ENCODE measurements at regions not wholly inside any gene's neighbourhood (a gene's known extent, or its start where the extent isn't known, plus 50 kb on each side); places are given as distances from the start of the nearest gene placed in this dataset.

- no peak for DNase-seq (ENCODE audit: extremely low read depth, low read depth)
Measured at GRCh38 chr5:173689171-173689736, 72.8 kb upstream of the BOD1 start.

GRCh38 chr5:173689737-173690360, 73.4 kb upstream of the BOD1 start:
- no peak for DNase-seq (ENCODE audit: extremely low read depth, low read depth)

- no peak for DNase-seq (ENCODE audit: extremely low read depth, low read depth)
Measured at GRCh38 chr5:173691931-173692330, 75.5 kb upstream of the BOD1 start.

DNA sequence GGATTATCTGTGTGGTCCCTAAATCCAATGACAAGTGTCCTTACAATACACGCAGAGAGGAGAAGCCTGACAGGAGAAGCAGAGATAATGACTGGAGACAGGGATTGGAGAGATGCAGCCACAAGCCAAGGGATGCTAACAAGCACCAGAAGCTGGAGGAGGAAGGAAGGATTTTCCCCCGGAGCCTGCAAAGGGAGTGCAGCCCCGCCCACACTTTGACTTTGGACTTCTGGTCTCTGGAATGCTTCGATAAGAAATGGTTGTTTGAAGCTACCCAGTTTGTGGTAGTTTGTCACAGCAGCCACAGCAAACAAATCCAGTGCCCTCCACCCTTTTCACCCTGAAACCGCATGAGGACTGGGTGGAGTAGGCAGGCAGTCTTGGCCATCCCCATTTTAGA, 77.2 kb upstream of the BOD1 start:
- DNase-seq (ENCODE audit: extremely low read depth, low read depth) = no peak

- DNase-seq (ENCODE audit: extremely low read depth, low read depth) = no peak
Measured at GRCh38 chr5:173696216-173696615, 79.8 kb upstream of the BOD1 start.

GRCh38 chr5:173697931-173698579, 81.6 kb upstream of the BOD1 start:
- DNase-seq (ENCODE audit: extremely low read depth, low read depth) = no peak

GRCh38 chr5:173699966-173700365, 83.5 kb upstream of the BOD1 start:
- no peak for DNase-seq (ENCODE audit: extremely low read depth, low read depth)

DNA sequence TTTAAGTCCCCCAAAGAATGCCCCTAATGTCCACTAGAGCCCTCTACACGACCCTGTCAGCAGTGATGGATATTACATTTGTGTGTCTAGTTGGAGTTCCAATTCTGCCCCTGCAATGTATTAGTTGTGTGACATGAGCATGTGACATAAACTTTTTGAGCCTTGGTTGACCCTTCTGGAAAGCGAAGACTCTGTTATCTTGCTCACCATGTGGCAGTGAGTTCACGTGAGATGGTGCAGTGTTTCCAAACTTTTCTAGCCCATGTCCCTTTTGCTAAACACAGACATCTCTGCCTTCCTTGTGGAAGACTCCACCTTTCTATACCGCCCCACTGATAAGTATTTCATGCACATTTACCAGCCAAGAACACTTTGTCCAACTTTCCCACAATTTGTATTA, 87.0 kb upstream of the BOD1 start:
- DNase-seq (ENCODE audit: extremely low read depth, low read depth) = no peak

GRCh38 chr5:173704615-173705511, 88.4 kb upstream of the BOD1 start:
- no peak for DNase-seq (ENCODE audit: extremely low read depth, low read depth)

DNA sequence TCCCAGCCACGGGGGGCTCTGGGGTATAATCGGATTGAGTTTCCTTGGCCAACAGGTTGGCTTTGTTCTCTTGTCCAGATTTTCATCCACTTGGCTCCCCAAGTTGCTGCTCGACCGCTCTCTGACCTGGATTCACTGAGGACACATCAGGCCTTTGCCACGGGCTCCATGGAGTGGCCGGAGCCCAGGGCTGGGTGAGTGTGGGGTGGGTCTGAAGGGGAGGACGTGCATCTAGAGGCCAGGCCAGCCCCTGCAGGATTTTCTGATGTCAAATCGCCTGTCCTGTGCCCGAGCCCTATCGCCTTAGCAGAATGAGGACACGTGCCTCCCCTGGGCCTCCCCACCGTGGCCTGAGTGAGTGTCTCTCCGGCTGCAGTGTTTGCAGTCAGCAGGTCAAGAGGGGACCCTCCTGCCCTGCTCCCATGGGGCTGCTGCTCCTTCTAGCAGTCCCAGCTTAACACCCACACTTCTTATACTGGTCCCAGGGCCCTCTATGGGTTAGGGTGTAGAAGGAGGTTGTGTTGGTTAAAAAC, 89.1 kb upstream of the BOD1 start:
- no peak for DNase-seq (ENCODE audit: extremely low read depth, low read depth)

DNA sequence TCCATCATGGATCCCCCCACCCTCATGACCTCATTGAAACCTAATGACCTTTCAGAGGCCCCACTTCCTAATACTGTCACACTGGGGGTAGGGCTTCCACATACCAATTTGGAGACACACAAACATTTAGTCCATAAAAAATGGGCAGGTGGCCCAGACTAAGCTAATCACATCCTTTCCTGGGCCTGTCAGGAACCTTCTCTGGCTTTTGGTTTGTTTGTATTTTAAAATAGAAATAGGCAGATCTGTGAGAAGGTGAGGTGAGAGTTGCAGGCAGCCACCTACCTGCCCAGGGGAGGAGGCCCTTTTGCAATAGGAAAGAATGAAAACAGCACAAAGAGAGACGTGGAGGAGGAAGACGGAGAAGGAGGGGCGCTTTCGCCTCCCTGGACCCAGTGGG, 90.2 kb upstream of the BOD1 start:
- no peak for DNase-seq (ENCODE audit: extremely low read depth, low read depth)

DNA sequence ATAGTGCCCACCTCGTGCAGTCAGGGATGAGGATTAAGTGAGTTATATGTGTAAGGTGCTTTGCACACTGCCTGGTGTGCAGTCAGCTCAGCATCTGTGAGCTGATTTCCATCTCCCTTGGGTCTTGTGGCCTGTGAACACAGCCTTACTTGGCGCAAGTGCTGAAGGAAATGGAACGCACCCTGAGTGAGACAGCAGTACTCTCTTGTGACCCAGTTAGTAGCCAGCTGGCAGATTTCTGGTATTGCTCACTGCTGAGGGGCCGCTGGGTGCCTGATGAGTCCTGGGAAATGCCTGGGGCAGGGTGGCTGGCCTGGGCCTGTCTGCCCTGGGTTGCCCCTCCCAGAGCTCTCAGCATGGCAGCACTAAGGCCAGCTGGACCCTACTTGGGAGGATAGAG, 90.9 kb upstream of the BOD1 start:
- no peak for DNase-seq (ENCODE audit: extremely low read depth, low read depth)

DNA sequence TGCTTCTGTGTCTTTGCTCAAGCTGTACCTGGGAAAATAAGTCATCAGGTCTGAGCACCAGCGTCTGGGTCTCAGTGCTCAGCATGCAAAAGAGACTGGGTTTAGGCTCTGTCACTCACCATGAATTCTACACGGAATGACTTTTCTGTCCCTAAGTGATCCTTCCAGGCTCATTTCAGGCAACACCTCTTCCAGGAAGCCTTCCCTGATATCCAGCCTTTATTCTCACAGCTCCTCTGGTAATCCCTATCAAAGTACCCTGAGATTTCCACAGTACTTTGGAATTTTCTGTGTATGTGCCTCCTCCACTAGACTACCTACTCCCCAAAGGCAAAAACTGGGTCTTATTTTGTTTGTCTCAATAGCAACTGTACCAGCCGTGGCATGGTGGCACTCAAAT, 92.7 kb upstream of the BOD1 start:
- no peak for DNase-seq (ENCODE audit: extremely low read depth, low read depth)

GRCh38 chr5:173709761-173710160, 93.3 kb upstream of the BOD1 start:
- DNase-seq (ENCODE audit: extremely low read depth, low read depth) = no peak

DNA sequence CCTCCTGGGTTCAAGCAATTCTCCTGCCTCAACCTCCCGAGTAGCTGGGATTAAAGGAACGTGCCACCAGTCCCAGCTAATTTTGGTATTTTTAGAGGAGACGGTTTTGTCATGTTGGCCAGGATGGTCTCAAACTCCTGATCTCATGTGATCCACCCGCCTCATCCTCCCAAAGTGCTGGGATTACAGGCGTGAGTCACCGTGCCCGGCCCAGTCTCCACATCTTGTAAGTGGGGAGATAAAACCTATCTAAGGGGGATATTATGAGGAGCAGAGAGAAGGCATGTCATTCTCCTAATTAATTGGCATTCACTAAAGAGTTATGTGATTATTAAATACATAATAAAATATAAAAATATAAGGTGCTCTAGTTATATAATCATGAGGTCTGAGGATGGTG, 94.1 kb upstream of the BOD1 start:
- no peak for DNase-seq (ENCODE audit: extremely low read depth, low read depth)

DNA sequence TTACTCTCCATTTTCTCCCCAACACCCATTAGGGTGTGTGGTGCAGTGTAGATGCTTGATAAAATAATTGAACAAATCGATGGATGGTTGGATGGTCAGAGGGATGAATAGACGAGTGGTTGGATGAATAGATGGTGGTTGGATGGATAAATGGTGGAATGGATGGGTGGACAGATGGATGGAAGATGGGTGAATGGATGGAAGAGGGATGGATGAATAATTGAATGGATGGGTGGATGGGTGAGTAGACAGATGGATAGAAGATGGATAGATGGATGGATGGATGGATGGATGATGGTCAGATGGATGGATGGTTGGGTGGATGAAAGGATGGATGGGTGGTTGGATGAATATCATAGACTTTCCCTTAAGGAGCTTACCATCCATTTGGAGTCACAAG, 95.0 kb upstream of the BOD1 start:
- DNase-seq (ENCODE audit: extremely low read depth, low read depth) = no peak

DNA sequence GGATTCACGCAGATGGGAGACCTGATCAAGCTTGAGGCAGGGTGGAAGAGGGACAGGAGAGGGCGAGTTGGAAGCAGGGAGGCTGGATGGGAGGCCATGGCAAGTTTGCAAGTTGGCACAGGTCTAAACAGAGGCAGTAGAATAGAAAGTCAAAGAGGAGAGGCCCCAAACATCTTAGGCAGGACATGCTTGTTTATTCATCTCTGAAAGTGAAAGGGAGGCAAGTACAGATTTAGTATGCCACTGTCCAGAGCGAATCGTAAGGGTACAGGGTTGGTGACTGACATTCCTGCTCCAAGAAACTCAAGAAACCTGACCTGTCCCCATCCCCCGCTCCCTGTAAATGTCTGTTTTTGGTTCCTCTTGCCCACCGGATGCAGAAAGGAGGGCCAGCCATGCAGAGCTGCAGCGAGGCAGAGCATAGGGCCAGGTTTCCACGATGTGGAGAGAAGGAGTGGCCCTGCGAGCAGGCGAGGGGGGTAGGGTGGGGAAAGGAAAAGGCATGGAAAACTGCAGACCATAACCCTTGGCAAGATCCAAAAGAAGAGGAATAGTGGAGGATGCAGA, 96.2 kb upstream of the BOD1 start:
- DNase-seq (ENCODE audit: extremely low read depth, low read depth) = no peak

DNA sequence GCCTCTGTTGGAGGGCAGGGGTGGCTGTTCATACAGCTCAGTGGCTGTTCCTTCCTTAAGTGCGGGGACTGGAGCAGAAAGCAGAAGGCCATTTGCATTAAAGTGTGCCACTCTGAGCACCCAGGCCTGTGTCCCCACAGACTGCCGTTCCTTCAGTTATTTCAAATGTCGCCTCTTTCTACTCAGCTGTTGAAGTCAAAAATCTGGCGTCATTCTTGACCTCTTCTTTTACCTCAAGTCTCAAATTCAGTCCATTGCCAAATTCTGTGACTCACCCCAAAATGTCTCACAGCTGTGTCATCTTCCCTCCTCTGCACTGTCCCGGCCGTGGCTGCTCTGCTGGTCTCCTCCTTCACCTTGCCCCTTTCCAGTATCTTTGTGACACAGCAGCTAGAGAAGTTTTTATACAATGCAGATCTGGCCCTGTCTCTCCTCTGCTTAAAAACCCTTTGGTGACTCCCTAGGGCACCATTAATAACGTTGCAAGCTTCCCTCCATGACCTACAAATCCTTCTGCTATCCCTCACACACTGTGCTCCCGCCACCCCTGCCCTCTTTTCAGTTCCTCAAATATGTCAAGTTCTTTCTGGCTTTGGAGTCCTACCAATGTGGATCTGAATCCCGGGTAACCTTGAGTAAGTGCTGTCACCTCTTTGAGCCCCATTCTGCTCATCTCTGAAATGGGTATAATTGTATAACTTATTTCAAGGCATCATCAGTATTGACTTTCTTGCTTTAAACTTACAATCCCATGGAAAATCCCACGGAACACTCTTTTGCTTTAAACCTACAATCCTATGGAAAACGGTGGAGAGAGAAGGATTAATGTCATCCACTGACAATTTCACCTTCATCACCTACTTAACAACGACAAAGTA, 98.3 kb upstream of the BOD1 start:
- DNase-seq (ENCODE audit: extremely low read depth, low read depth) = peak; percentile 70

DNA sequence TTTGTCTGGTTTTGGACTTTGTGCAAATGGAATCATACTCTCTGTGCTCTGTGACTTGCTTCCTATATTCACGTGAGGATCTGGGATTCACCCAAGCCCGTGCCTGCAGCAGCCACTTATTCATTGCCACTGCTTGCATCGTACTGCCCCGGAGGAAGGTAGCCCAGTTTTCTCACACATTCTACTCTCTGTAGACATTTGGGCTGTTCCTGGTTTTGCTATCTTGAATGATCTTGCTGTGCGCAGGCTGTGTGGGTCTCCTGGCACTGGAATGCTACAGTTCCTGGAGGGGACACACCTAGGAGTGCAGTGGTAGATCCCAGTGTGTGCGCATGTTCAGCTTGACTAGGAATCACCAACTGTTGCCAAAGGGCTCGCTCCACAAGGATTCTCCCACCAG, 99.2 kb upstream of the BOD1 start:
- DNase-seq (ENCODE audit: extremely low read depth, low read depth) = peak; percentile 56
